ENCODE measurements at regions not wholly inside any gene's neighbourhood (a gene's known extent, or its start where the extent isn't known, plus 50 kb on each side); places are given as distances from the start of the nearest gene placed in this dataset.

- CTCF ChIA-PET = no interaction called here
- no peak for DNase-seq (ENCODE audit: extremely low spot score)
- no peak for TF ChIP-seq ELF4 (IDR thresholded peaks at IDR 0.05)
- no peak for TF ChIP-seq FOXA1 (IDR thresholded peaks at IDR 0.05)
- no peak for TF ChIP-seq L3MBTL2 (conservative IDR thresholded peaks at IDR 0.05)
- no peak for TF ChIP-seq SP1 (IDR thresholded peaks at IDR 0.05)
- TF ChIP-seq SUZ12 (IDR thresholded peaks at IDR 0.05) = no peak
- TF ChIP-seq PKNOX1 (IDR thresholded peaks at IDR 0.05) = no peak
- TF ChIP-seq LEF1 (IDR thresholded peaks at IDR 0.05; ENCODE audit: borderline replicate concordance) = no peak
- TF ChIP-seq TARDBP (IDR thresholded peaks at IDR 0.05) = no peak
- no peak for TF ChIP-seq FOXK2 (IDR thresholded peaks at IDR 0.05)
- TF ChIP-seq BHLHE40 (IDR thresholded peaks at IDR 0.05; ENCODE audit: borderline replicate concordance) = no peak
- TF ChIP-seq NFRKB (IDR thresholded peaks at IDR 0.05) = no peak
- TF ChIP-seq FOXM1 (IDR thresholded peaks at IDR 0.05; ENCODE audit: borderline replicate concordance) = no peak
- no peak for TF ChIP-seq CTBP1 (IDR thresholded peaks at IDR 0.05; ENCODE audit: borderline replicate concordance)
- TF ChIP-seq HDGF (IDR thresholded peaks at IDR 0.05; ENCODE audit: borderline replicate concordance) = no peak
- TF ChIP-seq ARNT (IDR thresholded peaks at IDR 0.05) = no peak
- no peak for TF ChIP-seq ZNF384 (IDR thresholded peaks at IDR 0.05)
- POLR2A ChIA-PET = no interaction called here
Measured at GRCh38 chr10:60998932-60999331, 54.9 kb upstream of the RHOBTB1 start.

- POLR2A ChIA-PET = no interaction called here
- CTCF ChIA-PET = no interaction called here
- no peak for DNase-seq (ENCODE audit: extremely low spot score)
- no peak for TF ChIP-seq FOXM1 (IDR thresholded peaks at IDR 0.05; ENCODE audit: borderline replicate concordance)
- TF ChIP-seq LEF1 (IDR thresholded peaks at IDR 0.05; ENCODE audit: borderline replicate concordance) = no peak
- no peak for TF ChIP-seq FOXK2 (IDR thresholded peaks at IDR 0.05)
- no peak for TF ChIP-seq TARDBP (IDR thresholded peaks at IDR 0.05)
- TF ChIP-seq L3MBTL2 (conservative IDR thresholded peaks at IDR 0.05) = no peak
- TF ChIP-seq SUZ12 (IDR thresholded peaks at IDR 0.05) = no peak
- TF ChIP-seq NFRKB (IDR thresholded peaks at IDR 0.05) = no peak
- TF ChIP-seq ARNT (IDR thresholded peaks at IDR 0.05) = no peak
- no peak for TF ChIP-seq HDGF (IDR thresholded peaks at IDR 0.05; ENCODE audit: borderline replicate concordance)
- TF ChIP-seq FOXA1 (IDR thresholded peaks at IDR 0.05) = no peak
- no peak for TF ChIP-seq CTBP1 (IDR thresholded peaks at IDR 0.05; ENCODE audit: borderline replicate concordance)
- TF ChIP-seq ZNF384 (IDR thresholded peaks at IDR 0.05) = no peak
- no peak for TF ChIP-seq BHLHE40 (IDR thresholded peaks at IDR 0.05; ENCODE audit: borderline replicate concordance)
- TF ChIP-seq ELF4 (IDR thresholded peaks at IDR 0.05) = no peak
- TF ChIP-seq PKNOX1 (IDR thresholded peaks at IDR 0.05) = no peak
- no peak for TF ChIP-seq SP1 (IDR thresholded peaks at IDR 0.05)
Measured at GRCh38 chr10:60994128-60994527, 50.1 kb upstream of the RHOBTB1 start.
